ENCODE measurements at regions not wholly inside any gene's neighbourhood (a gene's known extent, or its start where the extent isn't known, plus 50 kb on each side); places are given as distances from the start of the nearest gene placed in this dataset.
A peak's percentile ranks its signal among the peaks of the same experiment; 100 is the strongest.

DNA sequence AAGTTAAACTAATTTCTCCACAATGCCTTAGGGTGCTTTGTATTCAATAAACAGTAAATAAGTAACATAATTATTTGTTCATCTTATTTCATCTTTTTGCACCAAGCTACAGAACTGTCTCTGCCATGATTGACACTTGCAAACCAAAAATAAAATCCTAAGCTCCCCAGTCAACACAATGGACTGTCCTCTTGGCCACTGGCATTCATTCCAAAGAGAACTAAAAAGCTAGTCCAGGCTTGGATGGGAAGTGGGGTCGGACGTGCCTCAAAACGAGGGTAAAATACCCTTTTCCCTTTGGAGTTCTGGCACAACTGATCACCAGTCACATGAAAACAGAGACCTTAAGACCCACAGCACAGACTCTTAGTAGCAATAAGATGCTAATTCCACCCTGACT is 66.4 kb upstream of the THBS2 start:
- DNase-seq (ENCODE audit: low read depth), result no peak
- H3K4me3 ChIP-seq (ENCODE audit: low read depth, low read length), result no peak overlapping the region
- TF ChIP-seq, protein P1, sequence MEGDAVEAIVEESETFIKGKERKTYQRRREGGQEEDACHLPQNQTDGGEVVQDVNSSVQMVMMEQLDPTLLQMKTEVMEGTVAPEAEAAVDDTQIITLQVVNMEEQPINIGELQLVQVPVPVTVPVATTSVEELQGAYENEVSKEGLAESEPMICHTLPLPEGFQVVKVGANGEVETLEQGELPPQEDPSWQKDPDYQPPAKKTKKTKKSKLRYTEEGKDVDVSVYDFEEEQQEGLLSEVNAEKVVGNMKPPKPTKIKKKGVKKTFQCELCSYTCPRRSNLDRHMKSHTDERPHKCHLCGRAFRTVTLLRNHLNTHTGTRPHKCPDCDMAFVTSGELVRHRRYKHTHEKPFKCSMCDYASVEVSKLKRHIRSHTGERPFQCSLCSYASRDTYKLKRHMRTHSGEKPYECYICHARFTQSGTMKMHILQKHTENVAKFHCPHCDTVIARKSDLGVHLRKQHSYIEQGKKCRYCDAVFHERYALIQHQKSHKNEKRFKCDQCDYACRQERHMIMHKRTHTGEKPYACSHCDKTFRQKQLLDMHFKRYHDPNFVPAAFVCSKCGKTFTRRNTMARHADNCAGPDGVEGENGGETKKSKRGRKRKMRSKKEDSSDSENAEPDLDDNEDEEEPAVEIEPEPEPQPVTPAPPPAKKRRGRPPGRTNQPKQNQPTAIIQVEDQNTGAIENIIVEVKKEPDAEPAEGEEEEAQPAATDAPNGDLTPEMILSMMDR (IDR thresholded peaks at IDR 0.05; ENCODE audit: insufficient read depth, low read length), result no peak

DNA sequence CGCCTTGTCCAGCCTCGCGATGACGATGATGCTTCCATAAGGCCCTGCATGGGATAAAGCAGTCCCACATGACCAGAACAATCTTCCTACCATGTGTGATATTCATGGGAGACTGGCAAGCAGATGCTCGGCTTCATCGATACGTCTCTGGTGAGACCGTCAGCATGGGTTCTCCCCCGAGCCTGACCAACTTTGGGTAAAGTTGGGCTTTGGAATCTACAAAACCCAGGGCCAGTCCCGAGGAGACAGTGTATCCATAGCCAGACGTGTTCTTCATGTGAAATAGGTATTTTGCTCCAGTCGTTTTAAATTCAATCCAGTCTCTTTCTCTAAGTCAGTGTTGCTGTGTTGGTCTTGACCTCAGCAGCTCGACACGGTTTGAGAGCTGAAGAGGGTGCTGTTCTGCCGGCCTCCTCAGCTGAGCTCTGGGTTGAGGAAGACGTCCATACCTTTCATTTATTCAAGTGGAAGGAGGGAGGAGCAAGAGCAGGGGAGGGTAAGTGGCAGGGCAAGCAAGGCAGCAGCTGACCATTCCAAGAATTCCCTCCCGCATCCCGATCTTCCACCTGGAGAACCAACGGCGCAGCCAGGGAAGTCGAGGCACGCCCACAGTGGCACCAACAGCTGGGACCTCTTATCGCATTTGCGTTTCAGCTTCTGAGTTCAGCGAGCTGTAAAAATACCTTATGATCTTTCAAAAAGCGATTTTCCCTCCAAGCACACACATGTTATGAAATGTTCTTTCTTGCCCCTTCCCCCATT is 64.0 kb upstream of the THBS2 start:
- no peak overlapping the region for H3K4me3 ChIP-seq (ENCODE audit: low read depth, low read length)
- TF ChIP-seq, protein P1 (IDR thresholded peaks at IDR 0.05; ENCODE audit: insufficient read depth, low read length), result no peak
- no peak for DNase-seq (ENCODE audit: low read depth)

DNA sequence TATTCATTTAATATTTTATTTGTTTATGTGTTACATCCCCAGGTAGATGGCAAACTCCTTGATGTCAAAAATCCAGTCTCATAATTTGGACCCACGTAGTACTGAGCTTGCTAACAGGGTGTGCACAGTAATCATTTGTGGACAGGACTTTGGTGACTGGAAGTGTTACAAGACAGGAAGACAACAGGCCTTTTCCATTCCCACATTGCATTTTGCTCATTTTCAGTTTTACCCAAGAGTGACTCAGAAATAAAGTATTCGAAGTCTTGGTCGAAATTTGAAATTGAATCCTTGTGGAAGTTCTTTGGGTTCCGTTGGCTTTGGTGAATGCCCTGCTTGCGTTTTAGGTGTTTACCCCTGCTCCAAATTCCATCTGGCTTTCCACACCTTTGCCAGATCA is 63.0 kb upstream of the THBS2 start:
- TF ChIP-seq, protein P1 (IDR thresholded peaks at IDR 0.05; ENCODE audit: insufficient read depth, low read length), result no peak
- no peak for DNase-seq (ENCODE audit: low read depth)

DNA sequence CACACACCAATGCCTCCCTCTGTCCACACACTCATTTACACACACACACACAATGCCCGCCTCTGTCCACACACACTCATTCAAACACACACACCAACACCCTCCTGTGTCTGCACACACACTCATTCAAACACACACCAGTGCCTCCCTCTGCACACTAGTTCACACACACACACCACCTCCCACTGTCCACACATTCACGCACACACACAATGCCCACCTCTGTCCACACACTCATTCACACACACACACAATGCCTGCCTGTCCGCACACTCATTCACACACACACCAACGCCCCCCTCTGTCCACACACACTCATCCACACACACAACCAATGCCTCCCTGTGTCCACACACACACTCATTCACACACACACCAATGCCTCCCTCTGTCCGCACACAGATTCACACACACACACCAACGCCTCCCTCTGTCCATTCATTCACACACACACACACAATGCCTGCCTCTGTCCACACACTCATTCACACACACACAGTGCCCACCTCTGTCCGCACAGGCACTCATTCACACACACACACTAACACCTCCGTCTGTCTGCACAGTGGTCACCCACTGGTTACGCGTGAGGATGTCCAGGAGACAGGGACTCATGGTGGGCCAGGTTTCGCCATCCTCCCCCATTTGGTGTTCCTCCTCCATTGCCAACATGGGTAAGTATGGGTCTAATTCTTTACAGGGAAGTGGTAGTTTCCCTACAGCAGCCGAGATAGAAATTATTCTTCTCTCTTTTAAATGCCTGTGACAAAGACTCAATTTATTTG is 62.4 kb upstream of the THBS2 start:
- TF ChIP-seq, protein P1 (IDR thresholded peaks at IDR 0.05; ENCODE audit: insufficient read depth, low read length), result no peak
- no peak for DNase-seq (ENCODE audit: low read depth)
- no peak overlapping the region for H3K4me3 ChIP-seq (ENCODE audit: low read depth, low read length)

More for the DNA sequence above, 63.0 kb upstream of the THBS2 start:
- H3K4me3 ChIP-seq (ENCODE audit: low read depth, low read length), result no peak overlapping the region

DNA sequence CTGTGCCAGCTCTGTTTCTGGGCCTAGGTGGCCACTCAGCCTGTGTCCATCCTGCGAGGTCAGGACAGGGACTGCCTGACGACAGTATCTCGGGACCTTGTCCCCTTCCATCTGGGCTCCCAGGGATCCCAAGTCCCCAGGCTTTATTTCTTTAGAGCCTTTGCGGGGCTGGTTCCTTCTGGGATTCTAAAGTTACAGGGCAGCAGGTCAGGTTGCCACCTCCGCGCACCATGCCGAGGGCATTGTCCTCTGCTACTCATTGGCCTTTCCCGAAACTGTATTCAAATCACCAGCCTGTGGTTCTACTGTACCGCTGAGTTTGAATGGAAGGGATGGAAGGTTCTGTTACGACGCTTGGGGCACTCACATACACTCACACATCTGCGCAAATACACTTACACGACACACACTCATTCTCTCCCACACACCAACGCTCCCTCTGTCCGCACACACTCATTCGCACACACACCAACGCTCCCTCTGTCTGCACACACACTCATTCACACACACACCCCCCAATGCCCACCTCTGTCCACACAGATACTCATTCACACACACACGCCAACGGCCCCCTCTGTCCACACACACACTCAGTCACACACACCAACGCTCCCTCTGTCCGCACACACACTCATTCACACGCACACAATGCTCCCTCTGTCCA is 59.8 kb upstream of the THBS2 start:
- TF ChIP-seq, protein P1 (IDR thresholded peaks at IDR 0.05; ENCODE audit: insufficient read depth, low read length), result no peak
- DNase-seq (ENCODE audit: low read depth), result no peak
- H3K4me3 ChIP-seq (ENCODE audit: low read depth, low read length), result no peak overlapping the region

DNA sequence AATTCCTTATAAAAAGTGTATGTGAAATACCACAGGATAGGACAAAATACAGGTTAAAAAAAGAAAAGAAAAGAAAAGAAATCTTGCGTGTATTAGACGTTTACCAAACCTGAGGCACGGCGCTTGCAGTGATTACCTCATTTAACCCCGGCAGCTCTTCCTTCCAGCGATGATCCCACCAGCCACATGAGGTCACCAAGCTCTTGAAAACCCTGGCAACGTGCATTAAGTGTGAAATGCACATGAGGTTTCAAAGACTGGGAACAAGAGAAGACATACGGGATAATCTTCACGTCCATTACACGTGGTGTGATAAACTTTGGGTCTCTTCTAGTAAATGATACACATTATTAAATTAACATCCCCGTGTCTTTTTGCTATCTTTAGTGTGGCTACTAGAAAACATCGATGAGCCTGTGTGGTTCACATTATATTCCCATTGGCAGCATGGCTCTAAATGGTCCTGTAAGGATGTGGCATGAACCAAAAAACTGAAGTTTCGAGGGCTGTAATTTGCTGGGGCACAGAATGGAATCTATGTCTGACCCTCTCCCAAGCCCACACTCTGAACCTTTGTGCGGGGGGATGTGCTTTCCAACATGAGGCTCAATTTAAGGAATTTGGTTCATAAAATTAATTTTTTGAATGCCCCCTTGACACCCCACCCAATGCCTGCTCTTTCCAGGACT is 59.2 kb upstream of the THBS2 start:
- H3K4me3 ChIP-seq (ENCODE audit: low read depth, low read length), result no peak overlapping the region
- DNase-seq (ENCODE audit: low read depth), result peak; percentile 41
- TF ChIP-seq, protein P1 (IDR thresholded peaks at IDR 0.05; ENCODE audit: insufficient read depth, low read length), result no peak
